NCI-H1105 (cell line): ENCODE measurements at regions not wholly inside any gene's neighbourhood (a gene's known extent, or its start where the extent isn't known, plus 50 kb on each side); places are given as distances from the start of the nearest gene placed in this dataset.

Experiments used
- DNase-seq: peaks from one replicate; lab custom pipeline; 2025; lab: John Stamatoyannopoulos, UW

DNA sequence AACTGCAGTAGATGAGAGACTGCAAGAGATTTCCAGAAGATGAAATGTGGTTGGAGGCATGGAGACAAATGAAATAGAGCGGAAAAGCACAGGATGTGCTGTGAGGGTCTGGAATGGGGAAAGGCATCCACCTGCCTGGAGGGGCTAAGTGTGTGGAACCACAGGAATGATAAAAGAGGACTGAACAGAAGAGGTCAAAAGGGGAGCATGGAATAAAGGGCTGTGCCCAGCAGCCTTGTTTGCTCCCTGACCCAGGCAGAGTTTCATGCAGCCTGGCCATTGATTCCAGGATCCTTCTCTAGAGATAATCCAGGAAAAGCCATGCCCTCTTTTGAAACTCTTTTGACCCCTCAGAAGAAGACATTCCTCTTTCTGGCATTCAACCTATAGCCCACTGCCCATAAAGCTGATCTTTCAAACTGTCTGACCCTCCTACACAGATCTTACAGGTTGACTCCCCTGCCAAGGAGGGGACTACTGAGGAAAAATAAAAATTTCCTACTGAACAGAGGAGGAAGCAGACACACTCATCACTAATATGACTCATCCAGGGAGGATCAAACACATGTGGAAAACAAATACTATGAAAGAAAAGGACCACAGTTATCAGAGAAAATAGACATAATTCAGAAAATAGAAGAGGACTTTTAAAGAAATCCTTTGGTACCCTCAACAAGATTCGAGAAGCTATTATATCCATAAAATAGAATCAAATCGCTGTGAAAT is 273.5 kb upstream of the PCSK5 start:
- DNase-seq: no peak

DNA sequence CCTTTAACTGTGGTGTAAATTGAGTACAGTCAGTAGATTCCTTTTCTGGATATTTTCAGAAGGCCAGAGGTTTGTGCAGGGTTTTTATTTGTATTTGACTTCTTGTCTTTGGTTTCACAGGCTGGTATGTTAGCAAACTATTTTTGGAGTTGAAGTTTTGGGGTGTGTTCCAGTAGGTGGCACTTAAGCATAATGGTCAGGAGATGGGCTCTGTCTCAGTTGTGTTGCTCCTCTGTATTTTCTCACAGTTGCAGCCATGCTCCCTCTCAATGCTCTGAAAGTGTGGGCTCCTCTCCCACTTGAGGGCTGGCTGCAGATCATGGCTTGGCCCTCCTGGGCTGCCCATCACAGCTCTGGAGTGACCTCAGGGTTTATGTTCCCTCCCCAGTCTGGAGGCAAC is 267.0 kb upstream of the PCSK5 start:
- no peak for DNase-seq

DNA sequence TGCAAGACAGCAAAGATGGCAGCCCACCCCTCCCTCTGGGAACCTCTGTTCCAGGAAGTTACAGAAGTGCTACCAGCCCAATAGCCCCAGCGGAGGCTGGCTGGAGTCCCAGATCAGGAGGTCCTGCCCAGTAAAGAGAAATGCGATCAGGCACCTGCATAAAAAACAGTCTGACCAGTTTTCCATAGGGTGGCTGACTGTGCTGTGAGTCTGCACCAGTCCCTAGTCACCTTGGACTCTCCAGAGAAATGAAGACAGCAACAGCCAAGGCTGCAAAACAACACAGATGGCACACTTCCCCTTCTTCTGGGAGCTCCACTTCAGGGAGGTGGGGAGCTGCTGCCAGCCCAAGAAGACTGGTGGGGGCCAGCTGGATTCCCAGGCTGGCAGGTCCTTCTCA is 265.5 kb upstream of the PCSK5 start:
- no peak for DNase-seq

DNA sequence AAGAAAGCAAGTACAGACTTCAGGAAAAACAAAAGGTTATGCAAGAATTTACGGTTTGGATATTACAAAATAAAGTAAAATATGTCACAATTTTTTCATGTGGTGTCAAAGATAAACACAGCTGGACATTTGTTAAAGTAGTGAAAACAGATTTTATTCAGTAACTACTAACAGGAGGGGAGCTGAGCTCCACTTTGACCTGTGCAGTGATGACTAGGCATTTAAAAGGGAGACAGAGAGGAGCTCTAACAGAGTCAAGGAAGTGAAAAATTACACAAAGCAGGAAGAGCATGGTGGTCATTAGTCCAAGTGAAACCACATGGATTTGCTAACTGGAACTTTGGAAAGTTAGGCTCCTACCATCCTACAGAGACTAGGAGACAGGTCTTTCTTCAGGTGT is 263.6 kb upstream of the PCSK5 start:
- DNase-seq: no peak

DNA sequence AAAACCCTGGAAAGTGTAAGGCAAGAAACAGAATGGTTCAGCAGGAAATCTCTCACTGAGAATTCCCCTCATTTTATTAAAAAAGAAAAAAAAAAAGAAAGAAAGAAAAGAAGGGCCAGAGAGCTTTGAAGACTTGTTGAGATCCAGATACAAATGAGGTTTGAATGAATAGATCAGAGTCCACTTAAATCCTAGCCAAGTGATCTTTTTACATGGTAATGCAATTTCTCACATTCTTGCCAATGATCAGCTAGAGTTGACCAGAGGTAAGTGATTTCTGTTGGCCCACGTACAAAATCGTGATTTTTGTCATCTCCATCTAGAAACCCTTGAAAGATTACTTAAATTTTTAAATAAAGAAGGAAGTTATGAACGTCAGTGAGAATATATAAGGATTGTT is 261.5 kb upstream of the PCSK5 start:
- no peak for DNase-seq

DNA sequence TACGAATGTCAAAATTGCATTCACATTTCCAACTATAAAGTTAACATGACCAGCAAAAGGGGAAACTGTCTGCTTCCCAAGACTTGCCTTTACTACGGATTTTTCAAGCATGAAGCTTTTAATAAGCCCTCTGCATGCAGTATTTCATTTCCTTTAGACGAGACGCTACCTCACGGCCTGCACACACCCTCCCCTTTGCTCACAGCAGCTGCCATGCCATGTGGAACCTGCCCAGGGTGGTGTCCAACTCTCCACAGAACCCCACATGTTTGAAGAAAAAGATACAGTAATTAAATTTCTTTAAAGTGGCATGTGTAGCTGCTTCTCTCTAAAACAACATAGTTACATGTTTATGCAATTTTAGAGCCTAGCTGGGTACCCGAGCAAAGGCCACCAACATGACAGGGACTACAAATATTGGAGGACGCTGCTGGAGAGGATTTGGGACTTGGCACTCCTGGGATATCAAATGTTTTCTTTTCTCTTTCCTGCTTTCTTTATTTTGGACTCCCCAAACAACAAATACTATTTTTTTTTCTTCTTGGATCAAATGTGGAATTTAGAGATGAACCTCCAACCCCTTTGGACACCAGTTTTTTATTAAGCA is 256.9 kb upstream of the PCSK5 start:
- DNase-seq: no peak

DNA sequence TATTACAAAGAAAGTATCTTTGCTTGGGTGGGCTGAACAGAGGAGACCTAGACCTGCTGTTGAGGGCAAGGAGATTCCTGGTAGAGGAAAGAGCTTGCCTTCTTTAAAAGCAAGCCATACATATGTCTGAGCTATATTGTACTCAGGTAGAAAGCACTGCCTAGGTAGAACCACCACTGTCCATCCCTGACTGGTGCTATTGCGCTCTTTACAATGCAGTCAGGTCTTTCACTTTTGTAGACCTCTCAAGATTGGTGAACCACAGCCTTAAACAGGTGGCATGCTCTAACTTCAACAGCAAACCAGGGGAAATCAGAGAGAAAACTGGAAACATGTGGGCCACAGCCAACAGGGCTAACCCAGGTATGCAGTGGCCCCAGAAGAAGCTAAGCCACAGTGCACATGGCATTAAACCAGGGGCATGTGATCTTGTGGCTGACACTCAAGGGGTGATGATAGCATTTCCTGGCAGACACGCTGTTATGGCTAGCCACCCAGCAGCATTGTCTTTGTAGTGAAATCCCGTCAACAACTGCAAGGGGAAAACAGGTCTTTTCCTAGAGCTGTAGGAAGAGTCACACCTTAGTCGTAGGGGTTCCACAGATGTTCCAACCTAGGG is 253.9 kb upstream of the PCSK5 start:
- DNase-seq: no peak

DNA sequence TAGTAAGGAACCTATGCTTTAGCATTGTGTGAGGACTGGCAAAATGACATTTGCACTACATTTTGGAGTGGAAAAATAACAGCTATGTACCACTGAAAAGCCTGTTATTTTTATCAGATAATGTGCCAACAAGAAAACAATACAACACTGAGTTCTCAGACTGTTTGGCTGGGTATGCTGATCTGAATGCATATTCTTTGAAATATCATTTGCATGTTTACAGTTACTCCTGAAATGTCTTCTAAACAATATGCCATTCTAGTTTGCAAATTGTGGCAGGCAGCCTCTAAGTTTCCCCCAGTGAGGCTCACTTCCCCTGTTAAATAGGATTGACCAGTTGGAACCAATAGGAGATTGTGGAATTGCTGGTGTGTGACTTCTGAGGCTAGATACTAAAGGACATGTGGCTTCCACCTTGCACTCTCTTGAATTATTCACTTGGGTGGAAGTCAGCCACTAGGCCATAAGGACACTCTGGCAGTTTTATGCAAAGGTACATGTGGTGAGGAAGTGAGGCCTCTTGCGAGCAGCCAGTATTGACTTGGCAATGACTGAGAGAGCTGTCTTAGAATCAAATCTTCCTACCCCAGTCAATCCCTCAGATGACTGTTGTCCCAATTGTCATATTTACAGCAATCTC is 250.4 kb upstream of the PCSK5 start:
- no peak for DNase-seq

DNA sequence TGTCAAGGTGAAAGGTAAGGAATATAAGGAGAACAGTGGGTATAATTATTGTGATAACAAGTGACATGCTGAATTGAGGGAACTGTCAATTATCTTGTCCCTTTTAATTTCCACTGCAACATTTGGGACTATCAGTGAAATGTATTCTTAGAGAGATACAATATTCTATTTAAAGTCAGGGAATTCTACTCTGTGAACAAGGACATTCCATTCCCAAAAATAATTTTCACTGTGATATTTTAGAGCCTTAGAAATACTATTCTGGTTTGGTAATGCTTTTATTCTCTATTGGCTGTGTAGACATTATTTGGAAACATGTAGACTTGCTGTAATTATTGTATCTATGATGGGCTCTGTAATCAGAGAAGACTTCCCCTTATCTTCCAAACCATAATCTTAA is 248.0 kb upstream of the PCSK5 start:
- DNase-seq: no peak

DNA sequence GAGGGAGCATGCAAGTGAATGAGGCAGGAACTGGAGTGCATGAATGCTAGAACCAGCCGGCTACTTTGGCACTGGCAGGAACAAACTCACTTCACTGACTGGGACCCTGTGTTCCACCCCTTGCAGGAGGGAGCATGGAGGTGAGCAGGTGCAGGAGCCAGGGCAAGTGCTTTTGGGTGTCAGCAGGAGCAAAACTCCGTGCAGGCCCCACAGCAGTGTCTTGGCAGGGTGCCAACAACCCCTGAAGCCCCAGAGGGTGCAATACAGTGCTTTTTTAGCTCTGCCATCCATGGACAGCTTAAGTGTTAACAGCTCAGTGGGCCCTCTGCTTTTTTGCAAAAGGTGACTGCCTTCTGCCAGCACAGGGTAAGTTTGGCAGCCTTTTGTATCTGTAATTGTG is 245.8 kb upstream of the PCSK5 start:
- peak; percentile 67 for DNase-seq

DNA sequence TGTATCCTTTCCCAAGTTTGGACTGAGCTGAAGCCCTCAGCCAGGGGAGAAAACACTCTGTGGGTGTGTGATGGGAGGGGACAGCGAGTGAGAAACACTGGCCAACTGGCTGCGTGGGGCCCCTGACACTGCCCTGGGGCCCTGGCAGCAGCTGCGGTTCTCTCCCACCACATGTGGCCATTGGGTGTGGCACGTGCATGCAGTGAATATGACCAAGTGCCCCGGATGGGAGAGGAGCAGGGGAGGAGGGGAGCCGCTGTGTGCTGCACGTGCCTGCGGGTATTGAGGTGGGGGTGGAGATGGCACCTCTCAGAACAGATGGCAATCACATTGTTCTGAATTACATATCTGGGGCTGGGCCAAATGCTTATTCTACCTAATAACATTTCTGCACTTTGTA is 242.4 kb upstream of the PCSK5 start:
- DNase-seq: no peak

DNA sequence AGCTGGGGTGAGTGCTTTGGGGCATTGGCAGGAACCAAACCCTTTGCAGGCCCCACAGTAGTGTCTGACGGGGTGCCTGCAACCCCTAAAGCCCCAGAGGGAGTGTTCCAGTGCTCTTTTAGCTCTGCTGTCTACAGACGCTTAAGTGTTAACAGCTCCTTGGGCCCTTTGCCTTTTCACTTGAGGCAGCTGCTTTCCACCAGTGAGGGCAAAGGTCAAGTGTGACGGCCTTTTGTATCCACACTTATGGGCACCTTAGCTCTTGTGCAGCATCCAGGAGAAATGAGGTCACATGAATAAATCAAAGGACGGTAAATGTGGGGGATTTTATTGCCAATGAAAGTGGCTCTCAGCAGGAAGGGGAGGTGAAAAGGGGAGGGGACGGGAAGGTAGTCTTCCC is 241.4 kb upstream of the PCSK5 start:
- no peak for DNase-seq

DNA sequence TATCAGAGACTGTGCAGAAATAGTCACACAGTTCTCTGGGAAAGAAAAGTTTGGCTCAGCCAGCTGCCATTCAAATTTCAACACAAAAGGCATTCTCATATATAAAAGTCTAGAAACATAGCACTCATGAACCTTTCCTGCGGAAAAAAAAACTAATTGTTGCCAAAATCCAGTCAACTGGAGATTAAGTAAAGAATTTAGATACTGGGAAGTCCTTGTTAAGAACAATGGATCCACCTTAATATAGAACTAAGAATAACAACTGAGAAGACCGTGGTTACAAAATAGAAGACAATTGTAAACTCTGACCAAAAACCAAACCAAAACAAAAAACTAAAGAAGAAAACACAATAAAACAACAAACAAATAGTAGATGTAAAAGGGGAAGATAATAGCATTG is 238.8 kb upstream of the PCSK5 start:
- DNase-seq: no peak

DNA sequence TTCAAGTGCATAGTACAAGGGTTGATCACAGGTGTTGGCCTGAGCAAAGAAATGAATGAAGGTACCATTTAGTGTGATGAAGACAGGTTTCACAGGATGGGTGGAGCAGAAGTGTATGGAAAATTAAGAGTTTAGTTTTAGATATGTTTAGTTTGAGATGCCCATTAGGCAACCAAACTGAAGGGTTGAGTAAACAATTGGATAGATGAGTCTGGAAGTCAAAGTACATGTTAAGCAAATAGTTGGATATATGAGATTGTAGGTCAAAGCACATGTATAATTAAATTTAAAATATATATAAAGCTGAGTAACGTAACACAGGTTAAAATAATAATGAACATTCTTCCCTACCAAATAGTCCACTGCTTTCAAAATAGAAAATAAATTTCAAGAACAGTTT is 237.1 kb upstream of the PCSK5 start:
- no peak for DNase-seq

DNA sequence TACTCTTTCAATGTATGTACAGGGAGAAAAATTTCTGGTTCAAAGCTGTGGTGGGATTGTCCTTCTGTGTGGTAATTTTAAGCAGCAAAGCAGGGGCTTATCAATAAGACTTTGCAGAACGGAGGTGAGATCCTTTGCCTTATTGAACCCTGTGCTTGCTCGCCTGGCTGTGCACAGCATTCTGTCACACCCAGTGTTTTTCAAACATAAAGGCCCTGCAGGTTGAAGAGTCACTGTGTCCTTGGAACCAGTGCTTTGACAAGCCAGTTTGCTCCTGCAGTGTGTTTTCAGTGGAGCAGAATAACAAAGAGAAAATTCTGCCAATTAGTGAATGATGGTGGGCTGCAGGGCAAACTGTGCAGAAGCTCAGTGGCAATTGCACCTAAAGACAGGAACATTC is 236.7 kb upstream of the PCSK5 start:
- no peak for DNase-seq

DNA sequence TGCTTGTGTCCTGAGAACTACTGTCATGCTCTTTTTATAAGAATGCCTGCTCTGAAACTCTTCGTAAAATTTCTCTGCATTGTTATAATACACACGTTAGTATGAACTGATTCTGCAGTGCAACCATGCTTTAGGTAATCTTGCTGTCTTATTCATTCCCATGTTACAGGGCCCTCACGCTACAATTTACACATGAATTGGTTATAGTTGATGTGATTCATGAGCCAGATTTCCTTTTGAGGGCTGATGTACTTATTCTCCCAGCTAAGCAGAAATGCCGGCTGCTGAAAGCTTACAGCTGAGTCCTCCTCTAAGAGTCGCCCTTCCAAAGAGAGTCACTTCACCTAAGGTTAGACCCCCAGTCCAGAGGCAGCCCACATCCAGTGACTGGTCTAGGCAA is 233.5 kb upstream of the PCSK5 start:
- no peak for DNase-seq

DNA sequence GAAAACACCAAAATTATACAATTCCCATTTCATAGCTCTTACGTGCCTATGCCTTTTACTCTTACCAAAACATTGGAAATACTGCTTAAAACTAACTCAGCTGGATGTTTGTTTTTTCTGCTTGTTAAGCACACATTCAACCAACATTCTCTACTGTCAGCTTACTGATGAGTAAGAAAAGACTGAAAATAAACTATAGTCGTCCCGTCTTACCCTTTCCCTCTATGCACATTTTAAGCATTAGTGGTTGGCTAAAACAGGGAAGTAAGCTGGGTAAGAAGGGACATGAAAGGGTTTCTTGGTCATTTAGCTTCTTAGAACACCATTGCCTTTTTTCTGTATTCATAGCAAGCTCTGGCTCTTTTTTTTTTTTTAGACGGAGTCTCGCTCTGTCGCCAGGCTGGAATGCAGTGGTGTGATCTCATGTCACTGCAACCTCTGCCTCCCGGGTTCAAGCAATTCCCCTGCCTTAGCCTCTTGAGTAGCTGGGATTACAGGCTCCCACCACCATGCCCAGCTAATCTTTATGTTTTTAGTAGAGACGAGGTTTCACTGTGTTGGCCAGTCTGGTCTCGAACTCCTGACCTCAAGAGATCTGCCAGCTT is 232.1 kb upstream of the PCSK5 start:
- DNase-seq: no peak

DNA sequence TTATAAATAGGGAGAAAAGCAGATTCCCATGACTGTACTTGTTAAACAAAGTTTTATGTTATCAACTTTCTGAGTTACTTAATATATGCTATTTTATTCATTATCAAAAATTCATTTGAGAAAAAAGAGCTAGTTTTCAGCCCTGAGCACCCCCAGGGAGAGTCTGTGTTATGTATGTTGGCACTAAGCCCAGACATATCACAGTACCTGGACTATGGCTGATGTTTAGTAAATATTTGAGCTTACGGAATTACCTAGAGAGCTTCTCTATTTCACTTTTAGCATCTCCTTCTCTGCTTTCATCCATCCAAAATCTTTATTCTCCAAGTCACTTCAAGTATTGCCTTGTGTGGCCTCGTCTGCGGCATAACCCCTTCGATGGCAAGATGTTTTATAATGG is 225.9 kb upstream of the PCSK5 start:
- peak; percentile 29 for DNase-seq

DNA sequence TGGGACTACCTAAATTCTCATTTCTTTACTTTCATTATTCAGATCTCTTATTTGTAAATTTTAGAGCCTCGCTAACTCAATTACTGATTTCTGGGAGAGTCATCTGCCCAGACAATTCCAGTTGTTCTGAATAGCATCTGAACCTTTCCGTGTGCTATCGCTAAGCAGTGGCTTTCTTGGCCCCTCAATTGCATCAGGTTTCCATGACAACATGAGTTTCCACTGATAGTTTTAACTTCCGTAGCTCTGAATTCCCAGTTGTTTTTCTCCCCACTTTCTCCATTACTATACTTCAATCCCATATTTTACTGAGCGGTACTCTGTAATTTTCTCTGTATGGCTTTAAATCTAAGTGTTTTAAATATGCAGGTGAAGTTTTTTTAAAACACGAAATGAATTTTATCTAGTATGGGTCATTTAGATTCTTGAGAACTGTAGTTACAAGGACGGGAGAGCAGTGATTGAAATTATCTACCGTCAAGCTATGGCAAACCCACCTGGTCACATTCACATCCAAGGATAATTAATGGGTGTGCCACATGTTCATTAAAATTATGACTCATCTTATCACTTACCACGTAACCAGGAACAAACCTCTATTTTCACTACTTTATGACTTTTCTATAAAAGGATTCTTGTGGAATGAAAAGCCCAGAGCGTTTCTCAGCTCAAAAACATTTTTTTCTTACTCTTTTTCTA is 223.5 kb upstream of the PCSK5 start:
- DNase-seq: no peak

DNA sequence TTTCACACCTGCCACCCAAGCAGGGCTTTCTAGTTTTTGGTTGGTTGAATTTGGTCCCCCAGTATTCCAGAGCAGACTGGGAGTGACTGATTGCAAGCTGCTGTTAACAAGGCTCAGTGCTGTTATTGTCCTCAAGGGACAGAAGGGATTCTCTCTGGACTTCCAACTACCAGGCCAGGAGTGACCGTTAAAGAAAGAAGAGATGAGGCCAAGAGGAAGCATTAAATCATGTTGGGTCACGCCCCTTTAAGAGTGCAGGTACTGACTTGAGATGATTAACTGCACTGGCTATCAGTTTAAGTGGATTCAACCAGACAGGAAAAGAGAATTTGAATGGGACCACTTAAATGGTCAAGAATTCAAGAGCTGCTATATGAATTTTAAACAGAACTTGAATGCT is 220.8 kb upstream of the PCSK5 start:
- no peak for DNase-seq

DNA sequence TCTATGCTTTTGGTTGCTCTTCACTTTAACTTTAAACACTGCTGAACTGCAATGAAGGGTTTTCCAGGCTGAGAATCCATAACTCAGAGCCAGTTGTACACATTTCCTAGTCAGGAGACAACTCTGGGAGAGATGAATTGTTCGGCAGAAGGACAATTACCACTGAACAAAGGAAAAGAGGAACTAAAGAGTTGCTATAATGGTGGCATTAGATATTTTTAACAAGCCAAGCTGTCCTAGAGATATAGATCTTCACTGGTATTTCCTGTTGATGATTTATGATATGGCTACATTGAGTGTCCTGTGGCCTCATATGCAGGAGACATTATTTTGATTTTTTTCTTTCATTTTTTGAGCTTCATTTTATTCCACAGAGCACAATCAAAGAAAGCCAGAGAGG is 219.1 kb upstream of the PCSK5 start:
- no peak for DNase-seq

DNA sequence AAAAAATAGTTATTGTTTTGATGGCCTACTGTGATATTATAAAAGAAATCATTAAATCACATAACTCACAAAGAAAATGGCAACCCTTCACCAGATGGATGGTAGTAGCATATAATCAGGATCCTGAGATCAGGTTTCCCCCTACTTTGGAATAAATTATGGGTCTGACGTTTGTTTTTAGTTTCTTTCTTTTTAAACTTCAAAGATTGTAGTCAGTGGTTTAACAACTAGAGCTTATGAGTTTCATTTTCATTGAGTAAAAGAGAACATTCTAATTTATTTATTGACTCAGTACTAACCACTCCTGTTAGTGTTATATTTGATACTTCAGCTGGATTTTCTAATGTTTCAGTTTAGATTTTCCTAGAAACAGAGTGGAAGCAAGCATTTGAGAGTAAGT is 218.0 kb upstream of the PCSK5 start:
- no peak for DNase-seq
